ENCODE measurements at regions not wholly inside any gene's neighbourhood (a gene's known extent, or its start where the extent isn't known, plus 50 kb on each side); places are given as distances from the start of the nearest gene placed in this dataset.

DNA sequence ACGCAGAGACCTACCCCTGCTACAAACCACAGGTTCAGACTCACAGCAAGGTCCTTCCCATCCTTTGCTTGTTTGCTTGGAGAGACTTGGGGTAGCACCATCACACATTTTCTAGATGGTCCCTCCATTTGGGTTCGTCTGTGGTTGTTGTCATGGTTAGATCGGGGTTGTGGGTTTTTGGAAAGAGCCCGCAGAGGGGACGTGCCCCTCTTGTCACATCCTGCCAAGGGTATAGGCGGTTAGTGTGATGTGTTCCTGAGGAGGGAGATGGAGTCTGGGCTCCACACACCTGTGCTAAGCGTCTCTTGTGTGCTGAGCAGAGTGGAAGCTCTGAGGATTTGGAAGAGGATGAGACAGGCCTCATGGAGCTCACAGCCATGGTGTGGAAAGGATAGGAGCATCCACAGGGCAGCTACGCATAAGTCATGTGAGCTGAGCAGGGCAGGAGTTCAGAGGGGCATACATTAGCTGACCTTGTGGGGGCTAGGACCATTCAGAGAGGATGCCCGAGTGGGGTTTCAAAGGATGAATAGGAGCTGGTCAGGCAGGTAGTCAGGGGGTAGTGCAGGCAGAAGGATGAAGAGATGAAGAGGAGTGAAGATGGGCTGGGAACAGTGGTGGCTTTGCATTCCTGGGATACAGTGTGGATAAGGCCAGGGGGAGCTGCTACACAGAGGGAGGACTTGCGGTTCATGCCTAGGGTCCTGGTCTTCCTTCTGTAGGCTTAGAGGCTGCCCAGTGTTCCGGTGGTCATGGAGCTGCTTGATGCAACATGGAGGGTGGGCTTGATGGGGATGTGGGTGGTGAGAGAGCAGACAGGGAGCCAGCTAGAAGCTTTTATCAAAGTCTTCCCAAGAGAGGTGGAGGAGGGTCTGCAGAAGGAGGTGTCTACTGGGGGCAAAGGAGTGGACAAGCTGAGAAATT, 62.9 kb downstream of the ACKR3 start:
- no peaks in the 10 kb centered on the region for H3K36me3 Mint-ChIP-seq
- no peak for DNase-seq
- no peaks in the 10 kb centered on the region for H3K9me3 Mint-ChIP-seq
- H3K4me1 Mint-ChIP-seq, result peaks cover 2% of the 10 kb centered on the region
- no peak overlapping the region for H3K4me3 Mint-ChIP-seq
- peaks cover 12% of the 10 kb centered on the region for H3K27me3 Mint-ChIP-seq
- no peak overlapping the region for H3K27ac Mint-ChIP-seq

DNA sequence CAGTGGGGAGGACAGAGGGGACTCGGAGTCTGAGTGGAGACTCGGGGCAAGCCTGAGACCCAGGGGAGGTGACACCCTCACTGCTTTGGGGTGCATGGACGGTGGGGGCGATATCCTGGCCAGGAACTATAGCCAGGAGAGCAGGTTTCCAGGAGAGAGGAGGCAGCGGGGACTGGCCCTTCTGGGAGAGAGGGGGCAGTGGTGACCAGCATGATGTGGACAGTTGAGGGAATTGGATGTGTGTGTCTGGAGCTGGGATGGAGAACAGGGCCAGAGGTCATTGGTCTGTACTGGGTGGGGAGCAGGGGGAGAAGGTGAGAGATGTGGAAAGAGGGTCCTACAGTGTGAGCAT, 63.6 kb downstream of the ACKR3 start:
- Mint-ChIP-seq H3K27ac (no peak overlapping the region), H3K27me3 (peaks cover 12% of the 10 kb centered on the region), H3K4me3 (no peak overlapping the region), H3K36me3 (no peaks in the 10 kb centered on the region), H3K4me1 (peaks cover 2% of the 10 kb centered on the region), H3K9me3 (no peaks in the 10 kb centered on the region)
- no peak for DNase-seq

DNA sequence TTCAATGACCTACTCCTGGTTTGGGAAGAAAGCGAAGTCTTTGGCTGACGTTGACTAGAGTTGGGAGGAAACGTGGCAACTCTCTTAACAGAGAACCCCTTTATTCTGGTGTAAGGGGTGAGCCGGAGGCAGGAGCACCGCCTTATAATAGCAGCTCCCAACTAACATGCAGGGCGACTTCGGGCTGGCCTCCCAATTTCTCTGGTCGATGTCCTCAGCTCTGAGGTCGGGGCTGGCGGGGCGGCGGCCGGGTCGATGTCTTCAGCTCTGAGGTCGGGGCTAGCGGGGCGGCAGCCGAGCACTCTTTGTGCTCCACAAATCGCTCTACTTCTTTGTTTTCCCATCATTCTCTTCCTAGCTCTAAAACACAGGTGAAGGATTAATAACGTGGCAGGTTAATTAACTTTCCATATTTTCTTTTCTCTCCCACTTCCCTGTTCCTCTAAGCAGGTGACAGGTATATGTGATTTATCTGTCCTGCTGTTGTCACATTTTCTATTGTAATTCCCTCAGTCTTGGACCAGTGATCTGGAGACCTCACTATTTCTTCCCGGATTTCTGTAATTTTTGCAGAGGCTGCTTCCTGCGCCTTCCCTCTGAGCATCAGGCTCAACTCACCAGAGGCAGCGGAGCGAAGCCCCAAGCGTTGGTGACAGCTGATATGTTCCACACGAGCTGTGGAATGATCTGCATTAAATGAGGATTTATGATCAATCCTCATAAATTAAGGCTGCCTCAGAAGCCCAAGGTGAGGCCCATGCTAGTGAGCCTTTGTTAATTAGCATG, 64.3 kb downstream of the ACKR3 start:
- DNase-seq, result no peak
- H3K27me3 Mint-ChIP-seq, result peaks cover 12% of the 10 kb centered on the region
- H3K9me3 Mint-ChIP-seq, result no peaks in the 10 kb centered on the region
- no peak overlapping the region for H3K27ac Mint-ChIP-seq
- peaks cover 2% of the 10 kb centered on the region for H3K4me1 Mint-ChIP-seq
- no peaks in the 10 kb centered on the region for H3K36me3 Mint-ChIP-seq
- H3K4me3 Mint-ChIP-seq, result no peak overlapping the region

DNA sequence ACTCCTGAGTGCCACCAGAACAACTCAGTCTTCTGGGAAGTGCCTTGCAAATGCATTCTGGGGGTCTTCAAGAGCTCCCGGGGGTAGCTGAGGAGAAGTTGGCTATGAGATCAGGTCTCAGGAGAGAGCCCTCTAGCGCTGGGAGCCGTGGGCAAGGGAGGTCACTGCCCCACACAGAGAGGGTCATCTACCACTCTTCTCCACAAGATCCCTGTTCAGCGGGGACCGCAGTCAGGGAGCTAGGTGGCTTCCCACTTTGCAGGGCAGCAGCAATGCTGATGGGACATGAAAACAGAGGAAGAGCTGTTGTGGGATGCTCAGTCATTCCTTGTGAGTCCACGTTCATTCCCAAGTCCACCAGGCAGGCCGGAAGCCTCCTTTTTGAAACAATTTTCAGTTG, 66.6 kb downstream of the ACKR3 start:
- Mint-ChIP-seq H3K4me3 (no peak overlapping the region), H3K36me3 (no peaks in the 10 kb centered on the region), H3K4me1 (peaks cover 2% of the 10 kb centered on the region), H3K9me3 (no peaks in the 10 kb centered on the region), H3K27me3 (peaks cover 20% of the 10 kb centered on the region), H3K27ac (no peak overlapping the region)
- no peak for DNase-seq

DNA sequence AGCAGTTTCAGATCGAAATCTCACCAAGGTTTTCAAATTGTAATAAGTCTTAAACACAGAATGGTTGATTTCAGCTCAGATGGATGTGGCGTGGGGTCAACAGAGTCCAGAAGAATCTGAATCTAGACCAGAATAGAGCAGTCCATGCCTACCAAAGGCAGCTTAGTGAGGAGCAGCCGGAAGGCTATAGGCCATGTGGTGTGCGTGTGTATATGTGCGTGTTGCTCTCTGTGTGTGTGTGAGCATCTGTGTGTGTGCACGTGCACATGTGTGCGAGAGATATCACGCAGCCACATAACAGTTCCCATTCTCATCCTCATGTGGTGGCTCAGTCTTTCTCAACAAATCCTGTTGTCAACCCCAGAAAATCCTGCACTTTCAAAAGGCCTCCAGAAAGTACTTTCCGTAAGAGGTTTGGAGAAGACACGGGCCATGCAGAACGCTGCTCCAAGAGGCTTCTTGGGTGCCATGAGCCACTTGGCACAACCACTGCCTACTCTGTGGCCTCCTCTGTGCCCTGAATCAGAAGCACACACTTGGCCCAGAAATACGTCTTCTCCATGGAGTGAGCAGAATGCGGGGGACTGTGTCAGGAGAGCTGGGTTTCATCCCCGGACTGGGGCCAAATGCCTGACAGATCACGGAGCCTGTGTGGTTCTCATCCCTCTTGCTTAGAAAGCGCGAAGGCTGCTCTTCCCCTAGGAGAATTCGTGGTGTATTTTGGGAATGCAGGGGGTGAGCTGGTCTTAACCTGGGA, 67.3 kb downstream of the ACKR3 start:
- peaks cover 2% of the 10 kb centered on the region for H3K4me1 Mint-ChIP-seq
- peaks cover 3% of the 10 kb centered on the region for H3K9me3 Mint-ChIP-seq
- H3K4me3 Mint-ChIP-seq, result no peak overlapping the region
- peaks cover 16% of the 10 kb centered on the region for H3K27me3 Mint-ChIP-seq
- no peaks in the 10 kb centered on the region for H3K36me3 Mint-ChIP-seq
- no peak overlapping the region for H3K27ac Mint-ChIP-seq
- DNase-seq, result no peak

DNA sequence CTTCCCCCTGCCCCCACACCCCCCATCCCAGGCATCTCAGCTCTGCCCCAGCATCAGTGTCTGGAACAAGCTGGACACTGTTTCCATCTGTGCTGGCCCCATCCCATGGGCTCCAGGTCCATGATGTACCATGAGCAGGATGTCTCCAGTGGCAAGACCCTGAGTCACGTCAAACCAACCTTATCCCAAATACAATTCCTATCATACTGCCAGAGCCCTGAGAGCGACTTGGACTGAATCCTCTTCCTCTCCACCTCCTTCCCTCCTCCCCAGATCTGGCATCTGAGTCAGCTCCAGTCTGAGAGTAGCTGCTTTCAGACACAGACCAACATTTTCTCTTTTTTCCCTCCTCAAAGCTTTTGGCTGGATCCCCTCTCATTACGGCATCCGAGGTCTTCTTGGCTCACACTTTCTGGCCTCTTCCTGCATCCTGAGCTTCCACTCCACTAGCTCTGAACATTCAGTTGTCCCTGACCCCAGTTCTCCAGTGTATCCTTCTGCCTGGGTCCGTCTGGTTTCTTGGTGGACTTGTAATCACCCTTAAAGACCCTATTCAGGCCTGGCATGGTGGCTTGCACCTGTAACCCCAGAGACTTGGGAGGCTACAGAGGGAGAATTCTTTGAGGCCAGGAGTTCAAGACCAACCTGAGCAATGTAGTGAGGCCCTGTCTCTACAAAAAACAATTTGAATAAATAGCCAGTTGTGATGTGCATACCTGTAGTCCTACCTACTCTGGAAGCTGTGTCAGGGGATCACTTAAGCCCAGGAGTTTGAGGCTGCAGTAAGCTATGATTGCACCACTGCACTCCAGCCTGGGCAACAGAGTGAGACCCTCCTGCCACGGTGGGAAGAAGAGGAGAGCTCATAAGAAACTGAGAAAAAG, 68.3 kb downstream of the ACKR3 start:
- DNase-seq, result no peak
- no peak overlapping the region for H3K4me3 Mint-ChIP-seq
- peaks cover 10% of the 10 kb centered on the region for H3K27me3 Mint-ChIP-seq
- no peak overlapping the region for H3K27ac Mint-ChIP-seq
- no peaks in the 10 kb centered on the region for H3K4me1 Mint-ChIP-seq
- H3K36me3 Mint-ChIP-seq, result no peaks in the 10 kb centered on the region
- peaks cover 3% of the 10 kb centered on the region for H3K9me3 Mint-ChIP-seq

DNA sequence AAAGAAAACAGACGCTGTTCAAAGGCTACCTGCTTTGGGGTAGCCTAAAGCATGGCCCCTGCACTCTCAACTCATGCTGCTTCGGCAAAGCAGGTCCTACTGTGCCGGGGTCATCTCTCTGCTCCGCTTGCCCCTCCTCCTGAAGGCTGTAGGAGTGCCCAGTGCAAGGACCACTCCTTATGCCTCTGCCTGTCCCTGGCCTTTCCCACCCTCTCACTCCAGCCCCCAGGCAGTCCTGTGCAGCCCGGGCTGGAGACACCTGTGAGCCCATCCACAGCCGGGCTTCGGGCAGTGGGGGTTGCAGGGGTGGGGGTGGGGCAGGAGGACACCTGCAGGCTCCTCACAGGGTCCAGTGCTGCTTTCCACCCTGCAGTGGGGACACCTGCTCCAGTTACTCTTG, 69.1 kb downstream of the ACKR3 start:
- peaks cover 3% of the 10 kb centered on the region for H3K9me3 Mint-ChIP-seq
- H3K27me3 Mint-ChIP-seq, result peaks cover 8% of the 10 kb centered on the region
- DNase-seq, result no peak
- H3K27ac Mint-ChIP-seq, result no peak overlapping the region
- H3K4me1 Mint-ChIP-seq, result no peaks in the 10 kb centered on the region
- H3K36me3 Mint-ChIP-seq, result no peaks in the 10 kb centered on the region
- no peak overlapping the region for H3K4me3 Mint-ChIP-seq

DNA sequence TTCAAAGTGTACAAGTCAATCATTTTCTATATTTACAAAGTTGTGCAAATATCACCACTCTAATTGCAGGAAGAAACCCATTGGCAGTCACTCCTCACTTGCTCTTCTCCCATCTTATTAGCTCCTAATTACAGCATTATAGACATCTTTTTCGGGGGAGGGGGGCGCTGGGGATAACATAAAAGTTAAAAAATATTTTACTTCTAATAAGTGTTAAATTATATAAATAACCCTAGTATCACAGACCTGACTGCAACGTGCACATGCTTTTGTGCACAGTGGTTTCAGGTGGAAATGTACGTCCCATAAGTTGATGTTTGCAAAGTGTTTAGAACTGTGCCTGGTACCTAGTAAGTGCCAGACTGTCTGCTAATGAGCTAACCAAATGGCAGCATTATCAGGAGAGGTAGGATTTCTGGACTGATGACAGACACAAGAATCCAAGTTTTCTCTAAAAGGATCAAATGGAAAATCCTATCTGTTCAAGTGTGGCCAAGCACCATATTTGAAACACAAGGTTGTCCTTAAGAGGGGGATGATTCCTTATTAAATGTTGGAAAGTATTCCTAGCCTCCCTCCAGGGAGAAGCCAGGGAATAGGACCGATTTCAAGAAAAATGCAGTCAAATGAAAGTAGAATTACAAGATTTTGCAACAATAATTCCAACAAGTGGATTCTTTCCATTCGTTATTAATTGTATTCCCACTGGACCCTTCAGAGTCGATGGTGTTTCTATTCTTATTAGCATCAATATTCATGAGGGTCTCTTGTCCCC, 70.0 kb downstream of the ACKR3 start:
- Mint-ChIP-seq H3K4me3 (no peak overlapping the region), H3K27ac (no peak overlapping the region), H3K4me1 (no peaks in the 10 kb centered on the region), H3K27me3 (peaks cover 11% of the 10 kb centered on the region), H3K9me3 (peaks cover 3% of the 10 kb centered on the region), H3K36me3 (no peaks in the 10 kb centered on the region)
- no peak for DNase-seq

DNA sequence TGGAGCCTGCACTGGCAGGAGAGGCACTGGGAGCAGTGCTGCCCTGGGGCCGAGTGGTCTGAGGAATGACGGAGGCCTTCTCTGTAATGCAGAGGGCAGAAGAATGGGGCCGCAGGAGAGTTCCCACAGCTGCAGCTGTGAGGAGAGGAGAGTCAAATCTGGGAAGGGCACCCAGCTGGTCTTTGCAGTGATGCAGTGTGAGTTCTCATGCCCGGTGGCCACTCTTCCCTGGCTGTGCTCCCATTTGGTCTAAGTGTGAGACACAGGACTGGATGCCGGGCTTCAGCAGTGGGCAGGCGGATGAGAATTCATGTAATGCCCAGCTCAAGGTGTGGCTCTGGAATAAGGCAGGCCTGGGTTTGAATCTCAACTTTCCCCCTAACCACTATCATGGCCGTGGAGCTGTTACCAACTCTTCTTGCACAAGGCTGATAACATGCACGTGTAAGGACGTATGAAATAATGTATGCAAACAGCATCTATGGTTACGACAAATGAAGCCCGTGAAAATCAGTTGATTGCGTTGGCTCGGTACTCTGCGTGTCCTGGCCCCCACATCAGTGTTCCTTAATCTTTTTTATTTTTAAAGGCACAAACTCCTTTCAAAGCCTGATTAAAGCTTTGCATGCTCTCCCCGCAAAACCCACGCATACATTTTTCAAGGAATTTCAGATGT, 71.6 kb downstream of the ACKR3 start:
- DNase-seq, result no peak
- Mint-ChIP-seq H3K27ac (no peak overlapping the region), H3K4me1 (no peaks in the 10 kb centered on the region), H3K36me3 (no peaks in the 10 kb centered on the region), H3K27me3 (peaks cover 11% of the 10 kb centered on the region), H3K9me3 (peaks cover 3% of the 10 kb centered on the region), H3K4me3 (no peak overlapping the region)

DNA sequence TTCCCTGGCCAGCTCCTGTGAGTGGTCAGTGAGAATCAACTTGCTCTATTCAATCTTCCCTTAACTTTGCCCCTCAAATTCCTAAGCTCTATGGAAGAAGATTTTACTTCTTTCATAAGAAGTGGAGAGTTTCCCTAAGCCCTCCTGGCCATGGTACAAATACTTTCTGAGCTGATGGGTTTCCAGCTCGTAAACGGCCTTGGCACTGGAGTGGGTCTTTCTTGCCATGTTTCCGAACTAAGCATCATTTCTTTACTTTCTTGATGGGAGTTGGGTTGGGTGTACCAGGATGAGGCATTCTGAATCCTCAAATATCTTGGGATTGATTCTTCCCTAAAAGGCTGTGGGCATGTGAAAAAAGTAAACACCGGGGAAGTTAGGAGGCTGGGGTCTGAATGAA, 72.5 kb downstream of the ACKR3 start:
- Mint-ChIP-seq H3K4me1 (no peaks in the 10 kb centered on the region), H3K4me3 (no peak overlapping the region), H3K9me3 (peaks cover 3% of the 10 kb centered on the region), H3K27ac (no peak overlapping the region), H3K36me3 (no peaks in the 10 kb centered on the region), H3K27me3 (peaks cover 16% of the 10 kb centered on the region)
- DNase-seq, result no peak

DNA sequence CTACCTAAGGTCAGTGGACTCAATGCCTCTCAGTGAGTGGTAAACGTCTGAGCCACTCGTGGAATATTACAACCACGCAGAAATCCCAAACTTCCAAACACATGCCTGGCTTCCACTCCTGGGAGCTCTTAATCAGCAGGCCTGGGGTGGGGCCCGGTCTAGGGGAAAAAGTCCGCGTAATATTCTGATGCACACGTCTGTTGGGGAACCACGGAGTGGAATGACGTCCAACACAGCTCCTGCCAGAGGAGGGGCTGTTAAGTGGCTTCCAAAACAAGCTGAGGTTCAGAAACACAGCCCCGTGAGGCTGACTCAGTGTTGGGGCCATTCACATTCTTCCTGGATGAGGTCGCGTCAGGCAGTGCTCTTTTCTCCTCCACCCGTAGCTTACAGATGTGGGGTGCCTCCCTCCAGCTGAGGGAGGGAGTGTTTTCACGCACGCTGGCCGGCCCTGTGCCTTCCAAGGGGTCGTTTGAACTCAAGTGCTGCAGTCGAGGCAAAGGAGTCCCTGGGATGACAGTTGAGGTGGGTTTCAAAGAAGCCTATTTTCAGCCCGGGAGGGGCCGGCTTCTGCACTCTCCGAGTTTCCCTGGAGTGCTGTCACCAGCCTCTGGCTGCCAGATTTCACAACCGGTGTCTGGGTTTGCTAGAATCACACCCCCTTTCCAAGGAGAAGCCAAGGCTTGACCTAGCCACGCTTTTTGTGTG, 73.1 kb downstream of the ACKR3 start:
- no peak for DNase-seq
- no peaks in the 10 kb centered on the region for H3K4me1 Mint-ChIP-seq
- H3K4me3 Mint-ChIP-seq, result no peak overlapping the region
- H3K27ac Mint-ChIP-seq, result no peak overlapping the region
- H3K27me3 Mint-ChIP-seq, result peaks cover 16% of the 10 kb centered on the region
- H3K36me3 Mint-ChIP-seq, result no peaks in the 10 kb centered on the region
- H3K9me3 Mint-ChIP-seq, result peaks cover 3% of the 10 kb centered on the region

DNA sequence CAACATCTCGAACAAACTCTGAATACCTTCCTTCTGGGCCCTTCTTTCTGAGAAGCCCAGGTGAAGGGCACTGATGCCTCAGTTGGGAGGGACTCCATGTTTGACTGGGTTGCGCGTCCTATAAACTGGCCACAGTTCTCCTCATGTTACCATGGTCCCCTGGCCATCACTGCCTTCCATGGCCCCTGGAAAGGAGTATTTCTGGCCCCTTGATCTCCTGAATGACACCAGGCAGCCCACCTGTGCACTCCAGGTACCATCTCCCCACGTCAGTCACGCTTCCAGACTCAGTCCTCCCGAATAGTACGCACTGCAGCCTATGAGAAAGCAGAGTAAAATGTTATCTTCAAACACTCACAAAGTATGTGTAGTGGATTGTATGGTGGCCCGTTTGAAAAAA, 73.9 kb downstream of the ACKR3 start:
- no peak overlapping the region for H3K27ac Mint-ChIP-seq
- H3K4me1 Mint-ChIP-seq, result no peaks in the 10 kb centered on the region
- H3K36me3 Mint-ChIP-seq, result no peaks in the 10 kb centered on the region
- peaks cover 16% of the 10 kb centered on the region for H3K27me3 Mint-ChIP-seq
- H3K9me3 Mint-ChIP-seq, result peaks cover 3% of the 10 kb centered on the region
- H3K4me3 Mint-ChIP-seq, result no peak overlapping the region
- no peak for DNase-seq

DNA sequence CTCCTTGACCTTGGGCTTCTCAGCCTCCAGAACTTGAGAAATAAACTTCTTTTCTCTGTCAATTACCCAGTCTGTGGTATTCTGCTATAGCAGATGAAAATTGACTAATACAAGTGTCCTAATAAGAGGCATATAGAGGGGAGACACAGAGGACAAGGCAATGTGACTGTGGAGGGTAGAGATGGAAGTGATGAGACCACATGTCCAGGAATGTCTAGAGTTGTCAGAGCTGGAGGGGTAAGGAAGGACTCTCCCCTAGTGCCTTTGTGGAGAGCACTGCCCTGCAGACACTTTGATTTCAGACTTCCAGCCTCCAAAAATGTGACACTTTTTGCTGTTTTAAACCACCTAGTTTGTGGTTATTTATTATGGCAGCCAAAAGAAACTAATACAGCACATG, 74.4 kb downstream of the ACKR3 start:
- DNase-seq, result no peak
- Mint-ChIP-seq H3K4me3 (no peak overlapping the region), H3K27ac (no peak overlapping the region), H3K9me3 (peaks cover 3% of the 10 kb centered on the region), H3K4me1 (no peaks in the 10 kb centered on the region), H3K27me3 (peaks cover 16% of the 10 kb centered on the region), H3K36me3 (no peaks in the 10 kb centered on the region)
